Heart left ventricle (tissue), 16 donors: ENCODE measurements at regions not wholly inside any gene's neighbourhood (a gene's known extent, or its start where the extent isn't known, plus 50 kb on each side); places are given as distances from the start of the nearest gene placed in this dataset.

ENCODE experiments used
- ATAC-seq, 4 donors: fragments of 200-7000 bp; cut with Tn5 transposase; one replicate each; pipeline ENCODE4 v1.9.1; 2020 to 2022; ENCODE audit warnings: moderate library complexity in 4 of 4, mild to moderate bottlenecking in 3 of 4, moderate number of reproducible peaks in 1 of 4
- DNase-seq, 5 donors: peaks; one replicate each; pipeline ENCODE4 v3.0.0-alpha.2; 2020
- H3K27ac ChIP-seq, 12 donors: fragments of 200-600 bp; sonication (generic) in 4 of 12; one replicate each; pipeline versions ENCODE4 v1.5.0 to v1.8.0; 2016 to 2022; ENCODE audit warnings: mild to moderate bottlenecking in 2 of 12
- H3K27me3 ChIP-seq, 9 donors: fragments of 200-600 bp; sonication (generic) in 2 of 9; one replicate each; pipeline versions ENCODE4 v1.5.1 to v1.8.0; 2016 to 2022; ENCODE audit warnings: mild to moderate bottlenecking in 3 of 9
- H3K36me3 ChIP-seq, 9 donors: fragments of 200-600 bp; sonication (generic) in 2 of 9; one replicate each; pipeline versions ENCODE4 v1.5.0 to v1.8.0; 2018 to 2022; ENCODE audit warnings: mild to moderate bottlenecking in 2 of 9
- H3K4me1 ChIP-seq, 12 donors: fragments of 200-600 bp; sonication (generic) in 4 of 12; one replicate each; pipeline versions ENCODE4 v1.5.0 to v1.8.0; 2016 to 2022; ENCODE audit warnings: mild to moderate bottlenecking in 3 of 12
- H3K4me3 ChIP-seq, 12 donors: fragments of 200-600 bp; sonication (generic) in 4 of 12; one replicate each; pipeline versions ENCODE4 v1.5.0 to v1.8.0; 2017 to 2022; ENCODE audit warnings: mild to moderate bottlenecking in 9 of 12, moderate library complexity in 4 of 12
- H3K9me3 ChIP-seq, 12 donors: fragments of 200-600 bp; sonication (generic) in 4 of 12; one replicate each; pipeline versions ENCODE4 v1.5.0 to v1.8.0; 2016 to 2022; ENCODE audit warnings: mild to moderate bottlenecking in 1 of 12
- POLR2A ChIP-seq, 2 donors: fragments of 450-650 bp; IDR thresholded peaks; one replicate each; pipeline ENCODE4 v1.6.1; 2017; ENCODE audit warnings: antibody characterized with exemption in 2 of 2, mild to moderate bottlenecking in 2 of 2, moderate library complexity in 2 of 2
- WGBS, 4 donors: extraction: QIAGEN DNeasy Blood & Tissue Kit in 2 of 4; methylation state at CpG; one replicate each; pipeline versions ENCODE4 v1.1.5 to v1.1.7; 2013 to 2018; 5-methylcytosine and 5-hydroxymethylcytosine counted together
- intact Hi-C, 10 donors: fragments of 100-400 bp; cut with DNase I; formaldehyde crosslinking; loops; one replicate each; pipeline versions ENCODE4 v1.11.1 to v1.14.2; 2022
- TF ChIP-seq, protein P1 (sequence below), 12 donors: fragments of 200-600 bp; sonication (generic) in 4 of 12; IDR thresholded peaks; one replicate each; pipeline versions ENCODE4 v1.5.0 to v1.8.0; 2018 to 2022; ENCODE audit warnings: antibody characterized with exemption in 12 of 12, mild to moderate bottlenecking in 5 of 12
- donor health status: ischemic (EF 13 %, LVEDD 7.1; RV severe dilation, severe dysfunction).
- donor health status: healthy with polysubstance abuse.
- donor health status: DM: no; HTN: yes; CAD: no.
- donor health status: DM: no; HTN: no; CAD: no.
- donor health status: ischemic (EF 25% LVEDD 6.9; RV normal size, moderate dysfunction).
- donor health status: ischemic (EF 25% LVEDD 5.7; RV mildly dilated, moderate dysfunction).
- donor health status: healthy.
- donor health status: DM: yes; HTN: yes; CAD: no.
- donor health status: ischemic (EF 35%, LVEDD 5.7; RV mildly dilated, moderate dysfunction).
- donor health status: nonischemic (EF 11% LVEDD 7.7; RV severe dilation, severe dysfunction).
- donor health status: DM: yes; HTN: yes; CAD: no.
- donor health status: PGD.
- donor health status: ischemic (EF 29% LVEDD 5.4; RV normal size, mild dysfunction).
- donor health status: nonischemic (EF 23%, LVEDD 6.1; RV moderate dilation, normal function).

DNA sequence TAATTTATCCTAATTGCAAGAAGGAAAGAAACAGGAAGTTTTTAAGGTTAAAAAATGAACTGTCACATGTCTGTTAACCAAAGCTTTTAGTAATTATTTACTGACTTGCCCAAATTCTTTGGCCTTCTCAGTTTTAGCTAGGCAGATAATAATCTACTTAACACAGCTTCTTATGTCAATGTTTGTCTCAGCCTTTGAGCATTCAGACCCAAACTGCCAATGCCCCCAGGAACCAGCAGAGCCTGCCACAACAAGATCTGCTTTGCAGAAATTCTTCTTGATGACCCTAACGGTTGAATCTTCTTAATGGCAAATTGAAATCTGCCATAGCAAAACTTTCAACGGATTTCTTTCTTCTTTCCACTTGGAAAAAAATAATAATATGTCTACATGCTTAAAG lies 792.4 kb upstream of the ADGRL2 start:
- no peaks in the 10 kb centered on the region for H3K9me3 ChIP-seq
- no peak for TF ChIP-seq POLR2A (IDR thresholded peaks at IDR 0.05)
- TF ChIP-seq, protein P1, sequence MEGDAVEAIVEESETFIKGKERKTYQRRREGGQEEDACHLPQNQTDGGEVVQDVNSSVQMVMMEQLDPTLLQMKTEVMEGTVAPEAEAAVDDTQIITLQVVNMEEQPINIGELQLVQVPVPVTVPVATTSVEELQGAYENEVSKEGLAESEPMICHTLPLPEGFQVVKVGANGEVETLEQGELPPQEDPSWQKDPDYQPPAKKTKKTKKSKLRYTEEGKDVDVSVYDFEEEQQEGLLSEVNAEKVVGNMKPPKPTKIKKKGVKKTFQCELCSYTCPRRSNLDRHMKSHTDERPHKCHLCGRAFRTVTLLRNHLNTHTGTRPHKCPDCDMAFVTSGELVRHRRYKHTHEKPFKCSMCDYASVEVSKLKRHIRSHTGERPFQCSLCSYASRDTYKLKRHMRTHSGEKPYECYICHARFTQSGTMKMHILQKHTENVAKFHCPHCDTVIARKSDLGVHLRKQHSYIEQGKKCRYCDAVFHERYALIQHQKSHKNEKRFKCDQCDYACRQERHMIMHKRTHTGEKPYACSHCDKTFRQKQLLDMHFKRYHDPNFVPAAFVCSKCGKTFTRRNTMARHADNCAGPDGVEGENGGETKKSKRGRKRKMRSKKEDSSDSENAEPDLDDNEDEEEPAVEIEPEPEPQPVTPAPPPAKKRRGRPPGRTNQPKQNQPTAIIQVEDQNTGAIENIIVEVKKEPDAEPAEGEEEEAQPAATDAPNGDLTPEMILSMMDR (IDR thresholded peaks at IDR 0.05) = no peak
- DNase-seq (no peak), ATAC-seq (no peak)
- 59 to 79% (median 72%) methylated on average over 2 of the region's 2 CpGs for WGBS, 4 donors
- H3K4me1 ChIP-seq = no peaks in the 10 kb centered on the region
- H3K36me3 ChIP-seq = no peaks in the 10 kb centered on the region
- H3K27me3 ChIP-seq = no peaks in the 10 kb centered on the region
- intact Hi-C loops = no loop called here
- no peak overlapping the region for H3K27ac ChIP-seq
- H3K4me3 ChIP-seq = no peak overlapping the region

DNA sequence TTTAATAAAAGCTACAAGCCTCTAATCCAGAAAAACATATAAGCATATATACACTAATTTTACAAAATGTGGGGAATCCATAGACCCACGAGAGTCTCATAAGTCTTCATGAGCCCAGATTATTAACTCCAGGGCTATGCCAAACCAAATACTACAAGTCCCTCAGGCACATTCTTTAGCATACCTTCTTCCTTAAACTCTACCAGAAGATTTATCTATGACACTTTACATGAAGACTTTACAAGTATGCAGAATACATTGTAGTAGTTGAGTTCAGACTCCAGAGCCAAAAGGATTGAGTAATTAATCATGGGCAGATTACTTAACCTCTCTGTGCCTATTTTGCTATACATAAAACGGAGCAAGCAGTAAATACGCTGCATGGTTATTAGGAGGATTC lies 793.7 kb upstream of the ADGRL2 start:
- 80 to 88% (median 84%) methylated on average over 3 of the region's 3 CpGs for WGBS, 4 donors

DNA sequence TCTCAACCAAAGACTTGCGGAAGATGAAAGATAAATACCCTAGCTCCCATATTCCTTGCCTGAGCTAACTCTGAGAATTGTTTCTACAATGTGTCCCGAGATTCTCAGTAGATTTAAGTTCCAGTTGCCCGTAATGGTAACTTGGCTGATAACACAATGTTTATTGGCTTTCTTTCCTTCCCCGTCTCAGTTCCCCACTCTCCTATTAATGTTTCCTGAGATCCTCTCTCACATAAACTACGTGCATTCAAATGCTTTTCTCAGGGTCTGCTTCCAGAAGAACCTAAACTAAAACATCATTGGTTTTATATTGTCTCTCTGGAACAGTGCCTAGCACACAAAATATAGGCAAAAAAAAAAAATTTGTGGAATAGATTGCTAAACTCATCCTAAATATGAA lies 794.2 kb upstream of the ADGRL2 start:
- 81 to 93% (median 88%) methylated on average over 5 of the region's 5 CpGs for WGBS, 4 donors
- intact Hi-C loops = no loop called here
- DNase-seq = no peak
- no peaks in the 10 kb centered on the region for H3K27me3 ChIP-seq
- H3K9me3 ChIP-seq = no peaks in the 10 kb centered on the region
- no peak for ATAC-seq
- no peak for TF ChIP-seq POLR2A (IDR thresholded peaks at IDR 0.05)
- TF ChIP-seq, protein P1 (IDR thresholded peaks at IDR 0.05) = no peak
- no peaks in the 10 kb centered on the region for H3K36me3 ChIP-seq
- no peak overlapping the region for H3K4me3 ChIP-seq
- H3K27ac ChIP-seq = no peak overlapping the region
- H3K4me1 ChIP-seq = no peaks in the 10 kb centered on the region

More for the DNA sequence above, 793.7 kb upstream of the ADGRL2 start:
- no peak for TF ChIP-seq POLR2A (IDR thresholded peaks at IDR 0.05)
- TF ChIP-seq, protein P1 (IDR thresholded peaks at IDR 0.05) = no peak
- intact Hi-C loops = no loop called here
- H3K27ac ChIP-seq = no peak overlapping the region
- H3K27me3 ChIP-seq = no peaks in the 10 kb centered on the region
- H3K9me3 ChIP-seq = no peaks in the 10 kb centered on the region
- no peaks in the 10 kb centered on the region for H3K4me1 ChIP-seq
- no peak overlapping the region for H3K4me3 ChIP-seq
- DNase-seq = no peak
- no peak for ATAC-seq
- no peaks in the 10 kb centered on the region for H3K36me3 ChIP-seq

DNA sequence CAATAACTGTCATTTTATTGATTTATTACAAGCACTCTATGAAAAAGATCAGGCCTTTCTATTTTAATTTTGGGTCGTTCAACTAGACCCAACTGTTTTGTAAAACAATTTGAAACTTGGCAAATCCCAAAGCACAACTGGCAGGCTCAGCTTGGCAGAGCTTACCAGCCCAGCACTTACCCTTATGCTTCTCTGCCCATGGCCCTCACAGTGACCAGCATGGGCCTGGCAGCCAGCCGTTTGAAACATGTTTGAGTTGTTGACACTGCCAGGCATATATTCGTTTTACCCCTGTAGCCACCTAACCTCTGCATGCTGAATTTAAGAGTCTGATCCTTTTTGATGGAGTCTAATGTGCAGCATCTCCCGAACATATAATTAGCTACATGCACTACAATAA lies 796.7 kb upstream of the ADGRL2 start:
- no peaks in the 10 kb centered on the region for H3K9me3 ChIP-seq
- H3K27me3 ChIP-seq = no peaks in the 10 kb centered on the region
- ATAC-seq = peak; percentile 64 to 80 (median 72)
- no peak overlapping the region for H3K27ac ChIP-seq
- no peaks in the 10 kb centered on the region for H3K4me1 ChIP-seq
- intact Hi-C loops = no loop called here
- no peak overlapping the region for H3K4me3 ChIP-seq
- peak in 3 of 5 donors; percentile 33 to 47 (median 44) for DNase-seq
- TF ChIP-seq, protein P1 (IDR thresholded peaks at IDR 0.05) = no peak
- no peaks in the 10 kb centered on the region for H3K36me3 ChIP-seq
- WGBS, 4 donors = 34 to 66% (median 61%) methylated on average over 4 of the region's 4 CpGs
